HEK293 (cell line): ENCODE measurements at regions not wholly inside any gene's neighbourhood (a gene's known extent, or its start where the extent isn't known, plus 50 kb on each side); places are given as distances from the start of the nearest gene placed in this dataset.

ENCODE experiments used
- CTCF ChIA-PET: fragments of 350-600 bp; formaldehyde crosslinking; extraction: SDS; loops from one replicate; lab custom pipeline; 2021; ENCODE audit warnings: antibody characterized with exemption; lab: Yijun Ruan, JAX
- POLR2A ChIA-PET: fragments of 300-600 bp; formaldehyde crosslinking; extraction: SDS; loops from one replicate; lab custom pipeline; 2020; ENCODE audit warnings: antibody characterized with exemption, inconsistent platforms; lab: Yijun Ruan, JAX
- H3K27ac ChIP-seq: fragments of 200-500 bp; sonication (Bioruptor generic); 2 replicates; pipeline ENCODE4 v1.5.1; 2014; ENCODE audit warnings: low read depth, low read length, control low read depth, inconsistent platforms; ENCODE audit errors: extremely low read depth
- H3K36me3 ChIP-seq, 2 experiments: fragments of 200-500 bp in 1 of 2; sonication (Bioruptor generic) in 1 of 2; 1 replicate in 1 of 2; 2 replicates in 1 of 2; pipeline ENCODE4 v1.5.1; 2014 to 2017; ENCODE audit warnings: inconsistent platforms in 2 of 2, low read length in 2 of 2; ENCODE audit not compliant: control insufficient read depth in 2 of 2, insufficient read depth in 1 of 2
- H3K4me1 ChIP-seq: fragments of 200-500 bp; sonication (Bioruptor generic); 2 replicates; pipeline ENCODE4 v1.5.1; 2014; ENCODE audit warnings: mild to moderate bottlenecking, low read length, inconsistent platforms; ENCODE audit not compliant: control insufficient read depth, insufficient read depth
- H3K4me3 ChIP-seq: 2 replicates; pipeline ENCODE4 v1.5.1; 2011; ENCODE audit warnings: low read depth, mild to moderate bottlenecking, control low read depth, low read length, moderate library complexity
- H3K9me3 ChIP-seq: fragments of 200-500 bp; sonication (Bioruptor generic); 2 replicates; pipeline ENCODE4 v1.5.1; 2014; ENCODE audit warnings: low read depth, low read length, inconsistent platforms; ENCODE audit not compliant: control insufficient read depth, insufficient read depth
- HOXC10 ChIP-seq: sonication (generic); formaldehyde crosslinking; IDR thresholded peaks from 2 replicates; pipeline ENCODE4 v1.8.1; 2023; ENCODE audit warnings: mild to moderate bottlenecking, missing genetic modification reagents
- MZF1 ChIP-seq: fragments of 450-650 bp; formaldehyde crosslinking; IDR thresholded peaks from 2 replicates; pipeline ENCODE4 v1.5.1; 2017; ENCODE audit warnings: missing biosample characterization, missing genetic modification characterization, borderline replicate concordance
- SCRT2 ChIP-seq: fragments of 450-650 bp; formaldehyde crosslinking; IDR thresholded peaks from 2 replicates; pipeline ENCODE4 v1.5.1; 2016; ENCODE audit warnings: missing biosample characterization, missing genetic modification characterization
- YY2 ChIP-seq: fragments of 450-650 bp; formaldehyde crosslinking; IDR thresholded peaks from 2 replicates; pipeline ENCODE4 v1.5.1; 2016; ENCODE audit warnings: missing biosample characterization, missing genetic modification characterization
- ZBTB26 ChIP-seq: fragments of 450-650 bp; formaldehyde crosslinking; optimal IDR thresholded peaks from 2 replicates; pipeline ENCODE3; 2016; ENCODE audit warnings: missing biosample characterization, mild to moderate bottlenecking, missing genetic modification characterization
- ZBTB49 ChIP-seq: fragments of 450-650 bp; formaldehyde crosslinking; IDR thresholded peaks from 2 replicates; pipeline ENCODE4 v1.5.1; 2016; ENCODE audit warnings: missing biosample characterization, missing genetic modification characterization, low read depth
- ZFHX2 ChIP-seq: fragments of 450-650 bp; formaldehyde crosslinking; conservative IDR thresholded peaks from 2 replicates; pipeline ENCODE4 v1.5.1; 2016; ENCODE audit warnings: missing biosample characterization, missing genetic modification characterization
- ZIC2 ChIP-seq: fragments of 450-650 bp; formaldehyde crosslinking; IDR thresholded peaks from 2 replicates; pipeline ENCODE4 v1.5.1; 2016; ENCODE audit warnings: missing biosample characterization, missing genetic modification characterization
- ZNF214 ChIP-seq: fragments of 450-650 bp; formaldehyde crosslinking; IDR thresholded peaks from 2 replicates; pipeline ENCODE4 v1.5.1; 2017; ENCODE audit warnings: missing biosample characterization, mild to moderate bottlenecking, missing genetic modification characterization, borderline replicate concordance
- ZNF324 ChIP-seq: fragments of 450-650 bp; formaldehyde crosslinking; IDR thresholded peaks from 2 replicates; pipeline ENCODE4 v1.5.1; 2016; ENCODE audit warnings: missing biosample characterization, missing genetic modification characterization
- ZNF350 ChIP-seq: fragments of 450-650 bp; formaldehyde crosslinking; IDR thresholded peaks from 2 replicates; pipeline ENCODE4 v1.5.0; 2017; ENCODE audit warnings: missing biosample characterization, mild to moderate bottlenecking, missing genetic modification characterization
- ZNF37A ChIP-seq: fragments of 450-650 bp; IDR thresholded peaks from 2 replicates; pipeline ENCODE4 v1.5.1; 2018; ENCODE audit warnings: missing biosample characterization, missing genetic modification characterization
- ZNF473 ChIP-seq: fragments of 450-650 bp; formaldehyde crosslinking; IDR thresholded peaks from 2 replicates; pipeline ENCODE4 v1.5.1; 2017; ENCODE audit warnings: missing biosample characterization, missing genetic modification characterization
- ZNF521 ChIP-seq: fragments of 450-650 bp; formaldehyde crosslinking; IDR thresholded peaks from 2 replicates; pipeline ENCODE4 v1.5.1; 2017; ENCODE audit warnings: missing biosample characterization, mild to moderate bottlenecking, missing genetic modification characterization
- ZNF600 ChIP-seq: fragments of 450-650 bp; formaldehyde crosslinking; IDR thresholded peaks from 2 replicates; pipeline ENCODE4 v1.5.1; 2016; ENCODE audit warnings: missing biosample characterization, missing genetic modification characterization
- ZNF621 ChIP-seq: fragments of 450-650 bp; formaldehyde crosslinking; IDR thresholded peaks from 2 replicates; pipeline ENCODE4 v1.5.1; 2017; ENCODE audit warnings: missing biosample characterization, missing genetic modification characterization
- ZNF623 ChIP-seq: fragments of 450-650 bp; formaldehyde crosslinking; IDR thresholded peaks from 2 replicates; pipeline ENCODE4 v1.5.1; 2016; ENCODE audit warnings: missing biosample characterization, missing genetic modification characterization
- ZNF830 ChIP-seq: fragments of 450-650 bp; IDR thresholded peaks from 2 replicates; pipeline ENCODE4 v1.5.0; 2018; ENCODE audit warnings: missing biosample characterization, missing genetic modification characterization, low read depth, mild to moderate bottlenecking, moderate library complexity
- ZSCAN18 ChIP-seq: fragments of 450-650 bp; formaldehyde crosslinking; IDR thresholded peaks from 2 replicates; pipeline ENCODE4 v1.5.1; 2016; ENCODE audit warnings: missing biosample characterization, missing genetic modification characterization
- ZSCAN23 ChIP-seq: fragments of 450-650 bp; formaldehyde crosslinking; IDR thresholded peaks from 2 replicates; pipeline ENCODE4 v1.5.1; 2016; ENCODE audit warnings: missing biosample characterization, missing genetic modification characterization
- TF ChIP-seq, protein P1 (sequence below): fragments of 450-650 bp; formaldehyde crosslinking; IDR thresholded peaks from 2 replicates; pipeline ENCODE4 v1.5.1; 2016; ENCODE audit warnings: missing biosample characterization, missing genetic modification characterization
- TF ChIP-seq, protein P2 (sequence below): fragments of 450-650 bp; formaldehyde crosslinking; IDR thresholded peaks from 2 replicates; pipeline ENCODE4 v1.5.1; 2016; ENCODE audit warnings: missing biosample characterization, missing genetic modification characterization
- TF ChIP-seq, protein P3 (sequence below): fragments of 450-650 bp; formaldehyde crosslinking; IDR thresholded peaks from 2 replicates; pipeline ENCODE4; 2016; ENCODE audit warnings: missing biosample characterization, missing genetic modification characterization

GRCh38 chr1:188188317-188188716 lies 1359.6 kb downstream of the PLA2G4A start:
- no peak overlapping the region for H3K27ac ChIP-seq
- TF ChIP-seq ZNF324 (tag by site-specific recombination) (no peak), ZNF623 (tag by site-specific recombination) (no peak), YY2 (tag by site-specific recombination) (no peak), ZNF830 (tag by site-specific recombination) (no peak), ZNF600 (tag by site-specific recombination) (no peak), ZNF37A (no peak), ZSCAN18 (tag by site-specific recombination) (no peak), ZNF350 (tag by site-specific recombination) (no peak), SCRT2 (tag by site-specific recombination) (no peak), ZNF214 (no peak), MZF1 (tag by site-specific recombination) (no peak), HOXC10 (CRISPR knock-in tag) (no peak), ZSCAN23 (no peak), ZNF621 (tag by site-specific recombination) (no peak)
- TF ChIP-seq, protein P1, sequence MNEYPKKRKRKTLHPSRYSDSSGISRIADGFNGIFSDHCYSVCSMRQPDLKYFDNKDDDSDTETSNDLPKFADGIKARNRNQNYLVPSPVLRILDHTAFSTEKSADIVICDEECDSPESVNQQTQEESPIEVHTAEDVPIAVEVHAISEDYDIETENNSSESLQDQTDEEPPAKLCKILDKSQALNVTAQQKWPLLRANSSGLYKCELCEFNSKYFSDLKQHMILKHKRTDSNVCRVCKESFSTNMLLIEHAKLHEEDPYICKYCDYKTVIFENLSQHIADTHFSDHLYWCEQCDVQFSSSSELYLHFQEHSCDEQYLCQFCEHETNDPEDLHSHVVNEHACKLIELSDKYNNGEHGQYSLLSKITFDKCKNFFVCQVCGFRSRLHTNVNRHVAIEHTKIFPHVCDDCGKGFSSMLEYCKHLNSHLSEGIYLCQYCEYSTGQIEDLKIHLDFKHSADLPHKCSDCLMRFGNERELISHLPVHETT (tag by site-specific recombination): no peak
- TF ChIP-seq, protein P2, sequence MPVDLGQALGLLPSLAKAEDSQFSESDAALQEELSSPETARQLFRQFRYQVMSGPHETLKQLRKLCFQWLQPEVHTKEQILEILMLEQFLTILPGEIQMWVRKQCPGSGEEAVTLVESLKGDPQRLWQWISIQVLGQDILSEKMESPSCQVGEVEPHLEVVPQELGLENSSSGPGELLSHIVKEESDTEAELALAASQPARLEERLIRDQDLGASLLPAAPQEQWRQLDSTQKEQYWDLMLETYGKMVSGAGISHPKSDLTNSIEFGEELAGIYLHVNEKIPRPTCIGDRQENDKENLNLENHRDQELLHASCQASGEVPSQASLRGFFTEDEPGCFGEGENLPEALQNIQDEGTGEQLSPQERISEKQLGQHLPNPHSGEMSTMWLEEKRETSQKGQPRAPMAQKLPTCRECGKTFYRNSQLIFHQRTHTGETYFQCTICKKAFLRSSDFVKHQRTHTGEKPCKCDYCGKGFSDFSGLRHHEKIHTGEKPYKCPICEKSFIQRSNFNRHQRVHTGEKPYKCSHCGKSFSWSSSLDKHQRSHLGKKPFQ (tag by site-specific recombination): no peak
- TF ChIP-seq, protein P3, sequence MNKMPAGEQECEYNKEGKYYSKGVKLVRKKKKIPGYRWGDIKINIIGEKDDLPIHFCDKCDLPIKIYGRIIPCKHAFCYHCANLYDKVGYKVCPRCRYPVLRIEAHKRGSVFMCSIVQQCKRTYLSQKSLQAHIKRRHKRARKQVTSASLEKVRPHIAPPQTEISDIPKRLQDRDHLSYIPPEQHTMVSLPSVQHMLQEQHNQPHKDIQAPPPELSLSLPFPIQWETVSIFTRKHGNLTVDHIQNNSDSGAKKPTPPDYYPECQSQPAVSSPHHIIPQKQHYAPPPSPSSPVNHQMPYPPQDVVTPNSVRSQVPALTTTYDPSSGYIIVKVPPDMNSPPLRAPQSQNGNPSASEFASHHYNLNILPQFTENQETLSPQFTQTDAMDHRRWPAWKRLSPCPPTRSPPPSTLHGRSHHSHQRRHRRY (tag by site-specific recombination): no peak
- TF ChIP-seq, all 188 proteins: peak for 0
- H3K4me1 ChIP-seq: no peaks in the 10 kb centered on the region
- no peaks in the 10 kb centered on the region for H3K36me3 ChIP-seq
- ChIA-PET POLR2A (no interaction called here), CTCF (no interaction called here)
- no peak overlapping the region for H3K4me3 ChIP-seq
- no peaks in the 10 kb centered on the region for H3K9me3 ChIP-seq

GRCh38 chr1:188194916-188195315 lies 1366.2 kb downstream of the PLA2G4A start:
- POLR2A ChIA-PET: no interaction called here
- Histone ChIP-seq H3K9me3 (no peaks in the 10 kb centered on the region), H3K4me3 (no peak overlapping the region), H3K36me3 (no peaks in the 10 kb centered on the region), H3K27ac (no peak overlapping the region), H3K4me1 (no peaks in the 10 kb centered on the region)
- TF ChIP-seq ZBTB49 (no peak), ZNF473 (tag by site-specific recombination) (no peak), ZBTB26 (tag by site-specific recombination) (no peak), ZNF521 (tag by site-specific recombination) (no peak), ZIC2 (tag by site-specific recombination) (no peak), ZFHX2 (no peak)
- CTCF ChIA-PET: no interaction called here
